CD4-positive, alpha-beta T cell treated with Interleukin-2 at 100 ng/mL for 4 hours (primary cell): ENCODE measurements at regions not wholly inside any gene's neighbourhood (a gene's known extent, or its start where the extent isn't known, plus 50 kb on each side); places are given as distances from the start of the nearest gene placed in this dataset.
"Not testable (repeated sequence)": the region's sequence is repeated elsewhere in the genome, so short reads cannot be mapped to it uniquely, and the experiment has no call there.

Experiments
- DNase-seq: peaks from one replicate; pipeline ENCODE4 v3.0.0-alpha.2; 2020; ENCODE audit warnings: low spot score

- DNase-seq = no peak
These were observed 79.4 kb downstream of the IGLL1 start for GRCh38 chr22:23500508-23501260.

DNA sequence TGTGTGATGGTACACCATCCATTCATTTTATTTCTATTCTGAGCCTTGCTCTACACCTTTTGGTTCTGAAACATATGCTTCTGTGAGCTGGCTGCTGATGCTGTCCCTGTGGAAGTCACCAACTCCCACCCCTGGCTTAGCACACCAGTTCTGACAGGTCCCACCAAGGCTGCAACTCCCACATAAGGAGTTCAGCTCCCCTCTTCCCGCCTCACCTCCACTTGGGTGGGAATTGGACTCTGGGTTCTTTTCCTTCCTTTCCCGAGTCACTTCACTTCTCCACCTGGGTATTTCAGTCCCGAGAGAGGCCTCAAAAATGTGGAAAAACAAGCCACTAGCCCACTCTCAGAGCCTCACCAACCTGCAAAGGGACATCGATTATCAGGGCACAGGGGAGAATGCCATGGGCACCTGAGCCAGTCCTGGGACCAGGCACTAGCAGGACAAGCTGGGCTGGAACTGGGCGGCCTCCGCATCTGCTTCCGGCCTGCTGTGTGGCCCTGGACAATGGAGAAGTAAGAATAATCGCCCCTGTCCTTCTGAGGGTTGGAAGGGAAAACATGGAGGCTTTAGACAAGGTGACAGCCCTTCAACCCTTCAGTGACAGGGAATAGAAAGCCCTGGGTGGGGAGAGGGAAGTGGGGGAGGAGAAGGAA is 80.1 kb downstream of the IGLL1 start:
- DNase-seq = no peak

- DNase-seq = no peak
These were observed 81.0 kb downstream of the IGLL1 start for GRCh38 chr22:23498811-23499798.

- DNase-seq = not testable (repeated sequence)
These were observed 82.2 kb downstream of the IGLL1 start for GRCh38 chr22:23497889-23498288.

- DNase-seq = no peak
These were observed 82.8 kb downstream of the IGLL1 start for GRCh38 chr22:23497016-23497885.

- no peak for DNase-seq
These were observed 83.7 kb downstream of the IGLL1 start for GRCh38 chr22:23496445-23496833.

DNA sequence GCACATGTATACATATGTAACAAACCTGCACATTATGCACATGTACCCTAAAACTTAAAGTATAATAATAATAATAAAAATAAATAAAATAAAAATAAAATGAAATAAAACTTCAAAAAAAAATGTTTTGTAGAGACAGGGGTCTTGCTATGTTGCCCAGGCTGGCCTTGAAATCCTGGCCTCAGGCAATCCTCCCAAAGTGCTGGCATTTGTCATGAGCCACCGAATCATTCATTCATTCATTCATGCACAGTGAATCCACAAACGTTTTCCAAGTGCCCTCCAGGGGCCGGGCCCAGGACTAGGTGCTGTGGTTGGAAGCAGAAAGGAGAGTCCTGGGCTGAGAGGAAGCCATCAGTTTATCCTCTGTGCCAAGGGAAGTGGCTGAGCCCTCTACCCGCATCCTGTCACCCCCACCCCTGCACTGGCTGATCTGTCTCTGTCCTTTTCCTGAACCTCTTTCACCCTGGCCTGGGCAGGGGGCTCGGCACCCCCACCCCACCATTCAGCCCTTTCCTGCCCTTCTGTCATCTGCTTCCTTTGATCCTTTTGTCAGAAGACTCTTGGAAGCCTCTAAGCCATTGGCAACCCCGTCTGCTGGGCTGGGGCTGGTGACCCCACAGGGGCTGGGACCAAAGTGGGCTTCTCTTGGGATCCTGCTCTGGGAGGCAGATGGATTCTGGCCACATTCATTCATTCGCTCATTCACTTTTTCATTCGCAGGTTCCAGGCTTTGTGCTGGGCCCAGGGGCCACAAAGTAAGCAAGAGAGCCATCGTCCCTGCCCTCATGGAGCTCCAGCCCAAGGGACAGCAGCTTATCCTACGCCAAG is 84.3 kb downstream of the IGLL1 start:
- no peak for DNase-seq

DNA sequence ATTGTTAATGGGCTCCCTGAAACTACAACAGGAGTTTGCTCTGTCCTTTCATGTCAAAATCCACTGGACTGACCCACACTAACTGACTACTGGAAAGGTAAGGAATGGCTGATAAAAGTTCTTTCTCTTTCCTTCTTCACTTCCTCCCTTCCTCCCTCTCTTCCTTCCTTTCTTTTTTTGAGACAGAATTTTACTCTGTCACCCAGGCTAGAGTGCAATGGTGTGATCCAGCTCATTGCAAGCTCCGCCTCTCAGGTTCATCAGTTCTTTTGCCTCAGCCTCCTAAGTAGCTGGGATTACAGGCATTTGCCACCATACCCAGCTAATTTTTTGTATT is 85.2 kb downstream of the IGLL1 start:
- no peak for DNase-seq

DNA sequence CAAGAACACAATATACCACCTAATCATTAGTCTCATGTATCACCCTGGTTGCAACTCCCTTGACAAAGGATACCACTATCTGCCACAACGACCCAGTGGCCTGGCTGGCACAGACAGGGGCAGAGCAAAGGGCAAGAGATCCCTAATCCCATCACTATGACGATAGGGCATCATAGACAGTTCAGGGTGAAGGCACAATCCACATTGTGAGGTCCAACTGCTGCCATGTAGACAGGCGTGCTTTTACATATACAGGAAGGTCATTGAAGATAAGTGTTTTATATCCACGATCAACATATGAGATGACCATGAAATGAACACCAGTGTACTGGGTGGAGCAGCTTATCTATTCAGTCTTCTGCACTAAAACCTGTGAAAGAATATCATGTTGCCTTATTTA is 94.6 kb downstream of the IGLL1 start:
- no peak for DNase-seq

DNA sequence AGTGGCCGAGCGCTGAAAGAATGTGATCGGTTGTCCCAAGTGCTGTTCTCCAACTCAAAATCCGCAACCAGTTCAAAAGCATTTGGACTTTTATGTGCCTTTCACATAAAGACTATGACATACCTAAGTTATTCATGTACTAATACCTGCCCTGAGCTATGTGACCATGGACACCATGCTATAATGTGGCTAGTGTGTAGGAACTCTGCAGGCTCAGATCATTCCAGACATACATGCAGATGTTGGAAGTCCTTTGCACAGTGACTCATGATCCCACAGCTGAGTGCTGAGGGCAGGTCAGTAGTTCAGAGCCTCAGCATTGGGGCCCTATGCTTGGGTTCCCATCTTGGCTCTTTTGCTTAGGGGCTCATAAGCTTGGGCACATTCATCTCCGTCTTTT is 95.4 kb downstream of the IGLL1 start:
- DNase-seq = no peak

DNA sequence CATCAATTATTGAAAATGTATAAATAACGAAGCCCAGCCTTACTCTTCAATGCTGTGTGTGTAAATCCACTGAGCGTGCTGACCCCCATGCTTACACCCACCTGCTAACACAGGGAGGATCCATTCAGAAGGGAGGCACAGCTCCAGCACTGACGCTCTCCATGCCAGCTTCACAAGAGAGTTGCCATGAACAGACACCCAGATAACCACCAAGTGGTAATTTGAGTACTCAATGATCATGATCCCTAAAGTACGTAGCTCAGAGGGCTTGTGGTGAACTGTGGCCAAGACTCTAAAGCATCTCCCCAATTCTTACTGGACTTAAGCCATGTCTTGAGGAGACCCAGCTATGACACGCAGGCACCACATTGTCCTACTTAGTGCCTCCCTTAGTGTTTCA is 98.7 kb downstream of the IGLL1 start:
- no peak for DNase-seq

DNA sequence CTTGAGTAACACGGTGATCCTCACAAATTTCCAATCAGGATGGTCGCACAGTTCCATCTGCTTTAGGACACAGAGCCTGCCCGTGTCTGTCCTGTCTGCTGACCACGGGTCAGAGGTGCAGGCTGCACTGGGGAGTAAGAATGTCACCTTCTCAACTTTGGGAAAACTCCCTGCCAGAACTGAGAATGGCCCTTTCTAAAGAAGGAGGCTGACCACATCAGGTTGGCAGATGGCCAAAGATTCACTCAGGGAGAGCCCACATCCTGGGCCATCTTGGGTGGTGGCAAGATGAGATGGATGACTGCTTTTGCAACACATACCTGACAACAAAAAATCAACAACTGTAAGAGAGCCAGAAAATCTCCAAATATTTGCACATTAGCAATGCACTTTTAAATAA is 101.9 kb downstream of the IGLL1 start:
- DNase-seq = no peak

GRCh38 chr22:23474531-23474930 is 105.6 kb downstream of the IGLL1 start:
- DNase-seq = not testable (repeated sequence)

GRCh38 chr22:23473901-23474300 is 106.2 kb downstream of the IGLL1 start:
- no peak for DNase-seq

DNA sequence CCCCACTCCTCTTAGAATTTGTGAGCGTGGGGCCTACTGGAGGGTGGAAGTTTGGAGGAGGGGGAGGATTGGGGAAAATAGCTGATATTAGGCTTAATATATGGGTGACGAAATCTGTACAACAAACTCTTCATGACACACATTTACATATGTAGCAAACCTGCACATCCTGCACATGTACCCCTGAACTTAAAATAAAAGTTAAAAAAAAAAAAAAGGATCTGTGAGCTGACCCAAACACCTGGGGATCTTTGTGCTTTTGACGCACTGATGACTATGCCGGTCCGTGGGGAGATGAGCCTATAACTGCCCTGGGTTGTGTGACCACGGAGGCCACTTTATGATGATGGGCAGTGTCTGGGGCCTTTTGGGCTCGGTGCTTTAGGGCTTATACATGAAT is 107.7 kb downstream of the IGLL1 start:
- not testable (repeated sequence) for DNase-seq

GRCh38 chr22:23471698-23472097 is 108.4 kb downstream of the IGLL1 start:
- DNase-seq = no peak

- DNase-seq = no peak
These were observed 109.2 kb downstream of the IGLL1 start for GRCh38 chr22:23470811-23471389.

GRCh38 chr22:23467721-23468294 is 112.3 kb downstream of the IGLL1 start:
- no peak for DNase-seq

DNA sequence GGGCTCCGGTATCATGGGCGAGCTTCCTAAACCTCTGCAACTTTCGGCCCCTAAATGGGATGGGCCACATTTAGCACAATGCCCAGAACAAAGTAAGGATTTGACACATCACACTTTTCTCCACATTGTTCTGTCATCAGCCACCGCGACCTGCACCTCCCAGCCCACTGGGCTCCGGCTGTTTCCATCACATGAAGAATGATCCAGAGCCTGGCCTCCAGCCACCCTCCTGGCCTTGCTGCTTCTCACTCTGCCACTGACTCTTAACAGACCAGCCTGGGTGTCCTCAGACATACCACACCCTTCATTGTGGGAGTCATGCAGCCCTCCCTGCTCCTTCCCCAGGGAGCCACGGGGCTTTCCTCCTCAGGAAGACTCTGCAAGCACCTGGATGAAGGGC is 113.7 kb downstream of the IGLL1 start:
- no peak for DNase-seq

GRCh38 chr22:23464796-23465195 is 115.3 kb downstream of the IGLL1 start:
- DNase-seq = not testable (repeated sequence)
